Chondrocyte (in vitro differentiated cells): ENCODE measurements at regions not wholly inside any gene's neighbourhood (a gene's known extent, or its start where the extent isn't known, plus 50 kb on each side); places are given as distances from the start of the nearest gene placed in this dataset.

Source experiments
- DNase-seq: peaks from one replicate; pipeline ENCODE4 v3.0.0; 2021; ENCODE audit warnings: mixed read lengths, low spot score
- H3K27ac Mint-ChIP-seq: one replicate; pipeline ENCODE4 v1.8.0; 2021; ENCODE audit warnings: mild to moderate bottlenecking, moderate library complexity, mixed read lengths; ENCODE audit not compliant: unreplicated experiment
- H3K27me3 Mint-ChIP-seq: 2 replicates; pipeline ENCODE4 v1.8.0; 2021; ENCODE audit warnings: low read depth, mixed read lengths
- H3K36me3 Mint-ChIP-seq: 2 replicates; pipeline ENCODE4 v1.8.0; 2021; ENCODE audit warnings: low read depth, mixed read lengths
- H3K4me1 Mint-ChIP-seq: 2 replicates; pipeline ENCODE4 v1.8.0; 2021; ENCODE audit warnings: low read depth, mild to moderate bottlenecking, mixed read lengths
- H3K4me3 Mint-ChIP-seq: one replicate; pipeline ENCODE4 v1.8.0; 2021; ENCODE audit warnings: mild to moderate bottlenecking, moderate library complexity, mixed read lengths; ENCODE audit not compliant: unreplicated experiment
- H3K9me3 Mint-ChIP-seq: 2 replicates; pipeline ENCODE4 v1.8.0; 2021; ENCODE audit warnings: low read depth, mixed read lengths
- CTCF ChIP-seq: fragments of 200-600 bp; sonication (generic); IDR thresholded peaks from 2 replicates; pipeline ENCODE4 v1.5.0; 2021; ENCODE audit warnings: antibody characterized with exemption, mild to moderate bottlenecking, moderate library complexity

- Mint-ChIP-seq H3K36me3 (no peaks in the 10 kb centered on the region), H3K9me3 (no peaks in the 10 kb centered on the region), H3K27ac (no peak overlapping the region), H3K4me3 (no peak overlapping the region), H3K27me3 (peaks cover 1% of the 10 kb centered on the region), H3K4me1 (peaks cover 13% of the 10 kb centered on the region)
- DNase-seq: no peak
- TF ChIP-seq CTCF: no peak
These were observed 271.5 kb downstream of the TLE3 start for GRCh38 chr15:69825941-69826818.

DNA sequence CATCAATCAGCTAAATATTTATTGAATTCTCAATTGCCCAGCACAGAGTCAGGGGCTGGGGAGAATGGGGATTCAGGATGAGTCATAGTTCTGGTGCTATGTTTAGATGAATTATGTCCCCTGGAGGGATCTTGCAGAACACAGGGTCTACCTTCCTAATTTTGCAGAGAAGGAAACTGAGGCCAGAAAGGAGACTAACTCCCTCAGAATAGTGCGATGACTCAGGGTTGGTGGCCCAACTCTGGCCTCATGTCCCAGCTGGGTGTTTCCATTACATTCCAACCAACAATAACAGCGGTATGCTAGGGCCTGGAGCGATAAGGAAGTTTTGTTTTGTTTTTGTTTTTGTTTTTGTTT lies 270.9 kb downstream of the TLE3 start:
- Mint-ChIP-seq H3K4me1 (peaks cover 10% of the 10 kb centered on the region), H3K9me3 (no peaks in the 10 kb centered on the region), H3K36me3 (no peaks in the 10 kb centered on the region), H3K27me3 (peaks cover 5% of the 10 kb centered on the region), H3K4me3 (no peak overlapping the region), H3K27ac (no peak overlapping the region)
- TF ChIP-seq CTCF: peak; percentile 13
- DNase-seq: no peak

GRCh38 chr15:69827751-69828150 lies 270.0 kb downstream of the TLE3 start:
- Mint-ChIP-seq H3K9me3 (no peaks in the 10 kb centered on the region), H3K36me3 (no peaks in the 10 kb centered on the region), H3K27me3 (peaks cover 5% of the 10 kb centered on the region), H3K27ac (no peak overlapping the region), H3K4me3 (no peak overlapping the region), H3K4me1 (peaks cover 10% of the 10 kb centered on the region)
- DNase-seq: no peak
- TF ChIP-seq CTCF: no peak

GRCh38 chr15:69828181-69828828 lies 269.4 kb downstream of the TLE3 start:
- H3K36me3 Mint-ChIP-seq: no peaks in the 10 kb centered on the region
- no peaks in the 10 kb centered on the region for H3K9me3 Mint-ChIP-seq
- peaks cover 10% of the 10 kb centered on the region for H3K4me1 Mint-ChIP-seq
- H3K4me3 Mint-ChIP-seq: no peak overlapping the region
- DNase-seq: no peak
- TF ChIP-seq CTCF: no peak
- peaks cover 7% of the 10 kb centered on the region for H3K27me3 Mint-ChIP-seq
- no peak overlapping the region for H3K27ac Mint-ChIP-seq

DNA sequence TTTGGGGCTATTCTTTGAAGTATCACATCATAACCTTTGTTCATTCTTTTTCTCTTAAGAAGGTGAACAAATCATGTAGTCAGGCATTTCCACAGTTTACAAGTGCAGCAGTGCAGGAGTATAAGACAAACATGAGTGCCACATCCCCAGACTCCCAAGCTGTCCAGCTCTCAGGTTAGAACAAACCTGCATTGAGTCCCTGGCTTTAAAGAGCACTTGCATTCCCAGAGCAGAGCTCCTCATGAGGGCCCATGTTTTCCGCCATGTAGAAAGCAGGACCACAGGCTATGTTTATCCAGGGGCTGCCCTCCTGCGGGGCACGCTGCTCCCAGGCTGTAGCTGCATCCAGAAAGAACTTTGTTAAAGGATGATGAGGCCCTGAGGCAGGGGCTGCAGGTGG lies 267.7 kb downstream of the TLE3 start:
- Mint-ChIP-seq H3K9me3 (no peaks in the 10 kb centered on the region), H3K36me3 (no peaks in the 10 kb centered on the region), H3K27ac (no peak overlapping the region), H3K27me3 (peaks cover 9% of the 10 kb centered on the region), H3K4me3 (no peak overlapping the region), H3K4me1 (peaks cover 17% of the 10 kb centered on the region)
- no peak for TF ChIP-seq CTCF
- DNase-seq: no peak
